ENCODE measurements at regions not wholly inside any gene's neighbourhood (a gene's known extent, or its start where the extent isn't known, plus 50 kb on each side); places are given as distances from the start of the nearest gene placed in this dataset.

DNA sequence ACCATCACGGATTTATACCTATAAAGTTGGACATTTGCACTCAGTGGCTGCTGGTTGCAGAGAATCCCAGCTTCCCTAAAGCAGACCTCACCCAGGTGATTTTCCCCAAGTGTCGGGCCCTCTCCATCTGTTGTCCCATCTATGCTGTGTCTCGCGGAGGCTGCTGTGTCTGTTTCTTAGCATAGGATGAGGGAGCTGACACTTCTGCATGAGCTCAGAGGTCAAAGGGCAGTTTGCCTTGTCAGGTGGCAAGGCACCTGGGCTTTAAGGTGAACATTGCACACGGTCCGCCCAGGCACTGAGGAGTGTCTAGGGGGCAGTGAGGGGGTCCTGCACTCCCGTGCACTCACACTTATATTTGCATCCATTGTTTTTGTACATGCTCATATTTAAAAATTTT, 151.6 kb downstream of the ZIC5 start:
- FAIRE-seq: no peak

DNA sequence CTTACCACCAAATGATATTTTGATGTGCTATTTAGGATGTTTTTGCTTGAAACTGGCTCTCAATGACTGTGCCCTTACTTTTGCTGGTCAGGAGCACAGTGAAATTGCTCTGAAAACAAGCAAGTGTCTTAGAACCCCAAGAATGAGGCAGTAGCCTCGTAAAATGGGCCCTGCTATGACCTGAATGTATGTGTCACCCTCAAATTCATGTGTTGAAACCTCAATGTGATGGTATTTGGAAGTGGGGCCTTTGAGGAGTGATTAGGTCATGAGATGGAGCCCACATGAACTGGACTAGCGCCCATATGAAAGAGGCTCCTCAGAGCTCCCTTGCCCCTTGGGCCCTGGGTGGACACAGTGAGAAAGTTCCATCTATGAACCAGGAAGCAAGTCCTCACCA, 155.2 kb downstream of the ZIC5 start:
- FAIRE-seq: no peak

DNA sequence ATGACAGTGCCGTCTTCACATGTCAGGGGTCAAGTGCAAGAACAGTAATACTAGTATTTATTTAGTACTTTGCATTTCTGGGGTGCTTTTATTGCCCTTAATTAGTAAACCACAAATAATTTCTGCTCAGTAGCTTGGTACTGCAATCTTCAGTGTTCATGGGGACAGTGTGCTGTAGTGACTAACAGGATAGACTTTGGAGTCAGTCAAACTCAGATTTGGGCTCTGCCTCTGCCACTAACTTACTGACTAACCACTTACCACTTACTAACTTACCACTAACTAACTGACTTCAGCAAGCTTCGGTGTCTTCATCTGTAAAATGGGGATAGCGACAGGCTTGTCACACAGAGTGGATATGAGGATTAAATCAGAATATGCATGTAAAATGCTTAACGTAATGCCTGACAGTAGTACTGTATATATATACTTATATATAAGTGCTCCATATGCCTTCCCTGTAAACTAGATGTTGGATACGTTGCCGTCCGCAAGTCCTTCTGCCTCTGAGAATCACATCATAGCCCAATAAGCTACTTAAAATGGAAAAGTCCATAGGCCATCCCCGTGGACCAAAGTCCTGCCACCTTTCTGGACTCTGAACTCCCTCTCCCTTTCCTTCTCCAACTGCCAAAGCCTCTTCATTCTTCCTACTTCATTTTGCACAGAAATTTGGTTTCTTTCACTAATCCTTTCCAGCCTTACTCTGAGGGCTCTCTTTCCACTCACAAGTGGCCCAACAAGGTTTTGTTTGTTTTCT, 158.1 kb downstream of the ZIC5 start:
- no peak for FAIRE-seq

DNA sequence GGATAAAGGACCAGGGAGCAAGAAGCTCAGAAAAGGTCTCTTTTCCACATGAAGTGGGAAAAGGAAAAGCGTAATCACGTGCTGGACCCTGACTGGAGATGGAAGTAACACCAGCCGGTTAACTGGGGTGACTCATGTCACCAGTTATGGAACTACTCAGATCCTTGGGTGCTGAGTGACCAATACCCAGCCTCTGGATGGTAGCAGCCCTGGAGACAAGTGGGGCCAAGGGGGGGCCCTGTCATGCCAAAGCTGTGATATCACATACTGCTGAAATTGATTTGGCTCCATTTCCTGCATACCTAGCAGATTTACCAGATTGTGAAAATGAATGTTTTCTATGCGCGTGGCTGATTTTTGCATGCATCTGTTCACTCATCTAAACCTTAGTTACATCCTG, 158.9 kb downstream of the ZIC5 start:
- FAIRE-seq: no peak

DNA sequence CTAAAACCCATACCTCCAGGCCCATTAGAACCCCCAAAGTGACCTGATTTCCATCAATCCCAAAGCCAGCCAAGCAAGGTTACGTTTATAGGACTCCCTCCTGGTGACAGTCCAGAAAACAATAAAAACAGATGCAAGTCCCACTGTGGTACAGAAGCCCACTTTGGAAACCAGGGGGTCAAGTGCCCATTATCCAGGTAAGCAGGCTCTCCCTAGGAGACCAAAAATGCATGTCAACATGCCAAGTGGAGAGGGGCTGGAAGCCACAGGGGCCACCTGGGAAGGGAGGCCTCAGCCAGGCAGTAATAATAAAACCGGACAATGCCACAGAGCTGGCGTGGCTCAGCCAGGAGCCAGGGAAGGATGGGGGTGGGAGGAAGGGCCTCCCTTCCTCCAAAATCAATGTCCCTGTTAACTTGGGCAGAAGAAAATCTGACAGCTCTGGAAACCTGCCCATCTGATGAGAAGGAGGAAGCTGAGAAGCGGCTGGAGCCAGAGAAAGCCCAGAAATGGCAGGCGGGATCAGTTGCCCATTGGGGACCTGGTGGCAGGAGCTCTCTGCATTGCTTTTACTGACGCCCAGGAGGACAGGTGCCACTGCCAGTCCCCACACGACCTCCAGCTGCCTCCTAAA, 160.4 kb downstream of the ZIC5 start:
- no peak for FAIRE-seq

DNA sequence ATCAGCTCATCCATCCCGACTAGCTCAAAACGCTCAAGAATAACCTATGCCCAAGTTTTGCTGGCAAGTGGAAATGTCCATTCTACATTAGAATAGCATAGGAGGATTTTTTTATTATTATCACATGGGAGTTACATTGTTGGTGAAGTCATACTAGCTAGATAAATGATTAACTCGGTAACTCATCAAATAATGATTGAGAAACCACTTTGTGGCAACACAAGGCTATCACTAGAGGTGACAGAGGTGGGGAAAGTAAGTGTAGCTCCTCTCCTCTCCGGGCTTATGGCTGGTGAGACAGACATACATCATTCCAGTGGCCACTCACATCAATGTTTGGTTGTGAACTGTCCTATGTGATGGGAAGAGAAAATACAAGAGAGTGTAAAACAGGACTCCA, 161.6 kb downstream of the ZIC5 start:
- FAIRE-seq: no peak

DNA sequence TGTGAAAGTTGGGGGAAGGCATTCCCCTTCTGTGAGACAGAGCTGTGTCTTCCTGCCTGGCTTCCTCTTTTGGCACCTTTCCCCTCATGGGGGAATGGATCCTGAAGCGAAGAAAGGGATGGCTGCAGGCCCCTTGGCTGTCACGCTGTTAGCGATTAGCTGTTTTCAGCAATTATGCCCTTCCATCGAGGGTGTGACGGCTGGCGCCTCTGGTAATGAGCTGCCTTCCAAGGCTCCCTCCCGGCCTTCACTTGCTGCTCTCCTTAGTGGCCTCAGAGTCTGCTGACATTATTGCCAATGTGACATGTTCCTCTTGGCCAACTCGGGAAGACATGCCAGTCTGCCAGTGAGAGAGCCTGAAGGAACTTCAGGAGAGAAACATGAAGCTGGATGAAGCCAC, 162.1 kb downstream of the ZIC5 start:
- no peak for FAIRE-seq

DNA sequence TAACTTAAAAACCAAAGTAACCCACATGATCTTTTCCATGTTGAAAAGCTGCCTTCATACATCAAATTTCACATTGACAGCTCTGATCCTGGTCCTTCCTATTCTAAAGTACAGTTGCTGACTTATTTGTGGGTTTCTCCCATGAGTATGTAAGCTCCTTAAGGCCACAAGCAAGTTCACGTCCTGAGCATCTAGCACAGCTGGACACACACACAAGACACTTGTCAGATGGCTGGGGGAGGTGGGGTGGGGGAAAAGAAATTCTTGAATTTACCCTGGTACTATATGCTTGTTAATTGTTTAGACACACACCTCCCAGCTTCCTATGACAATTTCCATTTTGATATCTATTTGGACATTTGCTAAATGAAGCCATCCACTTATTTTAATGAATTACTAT, 162.8 kb downstream of the ZIC5 start:
- FAIRE-seq: no peak

DNA sequence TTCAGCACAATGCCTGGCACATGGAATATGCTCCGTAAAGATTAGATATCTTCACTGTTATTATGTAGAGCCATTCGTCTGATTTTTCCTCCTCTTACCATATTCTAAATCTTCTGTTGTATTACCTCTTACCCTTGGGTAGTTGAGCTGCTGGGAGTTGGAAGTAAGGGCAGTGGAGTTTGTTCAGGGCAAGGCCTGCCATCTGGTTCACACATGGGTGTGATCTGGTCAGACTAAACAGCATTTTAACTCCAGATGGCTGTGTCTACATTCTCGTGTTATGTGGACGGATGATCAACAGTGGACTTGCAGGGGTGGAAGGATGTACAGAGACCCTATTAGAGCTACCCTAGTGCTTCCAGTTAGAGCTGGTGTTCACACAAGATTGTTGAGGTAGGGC, 164.9 kb downstream of the ZIC5 start:
- no peak for FAIRE-seq

DNA sequence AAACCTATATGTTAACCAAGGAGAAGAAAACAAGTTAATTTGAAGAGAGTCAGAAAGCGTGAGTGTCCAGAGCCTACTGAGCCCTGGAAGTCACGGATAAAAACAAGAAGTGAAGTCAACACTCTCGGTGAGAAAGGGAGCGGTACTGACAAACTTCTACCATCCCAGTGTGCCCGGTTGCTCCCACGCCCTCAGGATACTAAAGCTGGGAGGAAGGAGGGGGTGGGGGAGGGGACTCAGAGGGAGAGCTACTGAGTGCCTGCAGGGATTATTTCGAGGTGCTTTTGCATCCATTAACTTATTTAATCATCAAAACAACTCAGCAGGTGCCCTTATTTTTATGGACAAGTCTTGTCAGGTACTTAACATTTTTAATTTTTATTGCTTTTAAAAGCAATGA, 166.2 kb downstream of the ZIC5 start:
- FAIRE-seq: no peak

DNA sequence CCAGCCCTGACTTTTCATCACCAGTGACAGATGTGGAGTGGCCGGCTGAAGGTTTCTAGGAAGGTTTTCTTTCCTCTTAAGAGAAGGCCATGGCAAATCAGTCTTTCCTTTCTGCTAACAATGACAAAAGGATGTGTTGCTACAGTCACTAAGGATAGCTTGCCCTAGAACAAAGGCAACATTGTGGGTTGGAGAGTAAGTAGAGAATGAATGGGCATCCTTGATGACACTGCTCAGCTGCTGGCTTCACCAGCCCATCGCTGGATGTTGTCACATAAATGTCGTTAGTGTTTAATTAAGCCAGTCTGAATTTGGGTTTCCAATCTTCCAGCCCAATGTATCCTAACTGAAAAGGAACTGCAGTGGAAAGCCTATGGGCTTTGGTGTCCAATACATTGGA, 168.4 kb downstream of the ZIC5 start:
- FAIRE-seq: no peak

DNA sequence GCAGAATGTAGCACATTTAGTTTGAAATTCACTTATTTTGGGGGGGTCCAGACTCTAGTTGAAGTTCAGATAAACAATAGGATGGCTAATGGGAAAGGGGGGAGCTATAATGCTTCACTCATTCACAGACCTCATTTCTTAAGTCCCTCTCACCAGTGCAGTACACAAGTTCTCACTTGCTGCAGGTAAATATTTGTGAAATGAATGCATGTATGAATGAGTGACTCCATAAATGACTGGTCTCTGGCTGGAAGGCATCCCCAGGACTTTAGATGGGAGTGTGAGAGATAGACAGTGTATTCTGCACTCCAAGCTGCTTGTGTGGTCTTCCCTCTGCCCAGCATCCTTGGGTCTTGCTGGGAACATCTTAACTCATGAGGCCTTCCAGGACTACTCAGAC, 169.2 kb downstream of the ZIC5 start:
- no peak for FAIRE-seq

DNA sequence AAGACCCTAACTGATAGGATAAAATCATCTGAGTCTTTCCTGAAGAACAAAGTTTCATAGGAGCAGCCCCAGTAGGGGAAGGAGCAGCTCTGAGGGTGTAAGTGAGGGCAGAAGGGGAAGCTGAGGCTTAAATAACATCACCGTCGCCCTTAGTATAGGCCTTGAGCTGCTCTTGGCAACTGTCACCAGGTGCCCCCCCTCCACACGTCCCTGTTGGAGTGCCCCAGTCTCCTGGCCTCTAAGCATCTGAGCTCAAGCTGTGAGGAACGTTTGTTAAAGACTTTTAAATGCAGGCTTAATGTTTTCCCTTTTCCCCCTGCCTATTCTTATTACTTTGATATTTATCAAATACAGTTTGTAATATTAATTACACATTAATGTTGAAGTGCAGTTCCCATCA, 170.6 kb downstream of the ZIC5 start:
- FAIRE-seq: no peak

DNA sequence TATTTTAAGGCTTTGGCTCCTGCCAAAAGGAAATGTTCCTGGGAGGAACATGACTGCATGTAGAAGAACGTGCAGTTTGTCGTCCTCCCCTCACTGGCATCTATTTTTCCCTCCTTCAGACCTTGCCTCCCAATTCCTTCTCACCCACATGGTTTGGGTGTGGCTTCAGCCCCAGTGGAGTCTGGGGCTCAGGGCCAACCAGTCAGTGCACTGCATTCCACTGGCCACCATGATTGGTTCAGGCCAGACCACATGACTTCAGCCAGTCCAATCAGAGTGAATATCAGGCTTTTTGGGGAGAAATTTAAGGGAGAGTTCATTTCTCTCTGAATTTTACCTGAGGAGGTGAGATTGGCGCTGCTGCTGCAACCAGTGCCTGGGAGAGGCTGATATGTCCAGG, 171.6 kb downstream of the ZIC5 start:
- no peak for FAIRE-seq

DNA sequence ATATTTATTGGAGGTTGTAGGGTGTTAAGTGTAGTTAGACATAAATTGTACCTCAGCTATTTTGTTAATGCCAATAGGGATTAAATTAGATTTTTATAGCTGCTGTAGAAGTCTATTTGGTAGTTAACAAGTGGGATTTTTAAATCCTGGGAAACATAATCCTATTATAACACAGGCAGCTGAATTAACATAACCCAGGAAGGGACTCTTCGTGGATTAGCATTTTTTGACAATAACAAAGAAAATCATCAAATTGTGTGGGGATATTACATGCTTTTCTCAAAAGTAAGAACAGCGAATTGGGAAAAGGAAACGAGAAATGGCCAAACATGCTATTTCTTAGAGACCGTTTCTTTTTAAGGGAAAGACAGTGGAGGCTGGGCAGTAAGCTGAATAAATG, 172.8 kb downstream of the ZIC5 start:
- FAIRE-seq: no peak

DNA sequence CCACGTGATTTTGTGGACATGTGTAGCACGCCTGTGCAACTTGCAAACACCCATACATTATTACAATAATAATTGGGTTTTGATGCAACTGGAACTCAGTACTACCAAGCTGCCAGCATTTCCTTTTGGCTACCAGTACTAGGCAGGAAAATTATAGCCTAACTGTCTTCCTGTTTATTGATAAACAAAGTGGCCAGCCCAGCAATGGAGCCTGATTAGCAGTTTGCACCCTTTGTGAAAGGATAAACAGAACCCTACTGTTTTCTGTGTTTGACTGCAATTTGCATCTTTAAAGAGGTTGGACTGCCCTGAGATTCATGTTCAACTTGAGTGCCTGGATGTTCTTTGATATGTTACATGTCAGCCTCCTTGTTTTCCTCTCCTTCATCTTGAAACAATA, 173.9 kb downstream of the ZIC5 start:
- no peak for FAIRE-seq

DNA sequence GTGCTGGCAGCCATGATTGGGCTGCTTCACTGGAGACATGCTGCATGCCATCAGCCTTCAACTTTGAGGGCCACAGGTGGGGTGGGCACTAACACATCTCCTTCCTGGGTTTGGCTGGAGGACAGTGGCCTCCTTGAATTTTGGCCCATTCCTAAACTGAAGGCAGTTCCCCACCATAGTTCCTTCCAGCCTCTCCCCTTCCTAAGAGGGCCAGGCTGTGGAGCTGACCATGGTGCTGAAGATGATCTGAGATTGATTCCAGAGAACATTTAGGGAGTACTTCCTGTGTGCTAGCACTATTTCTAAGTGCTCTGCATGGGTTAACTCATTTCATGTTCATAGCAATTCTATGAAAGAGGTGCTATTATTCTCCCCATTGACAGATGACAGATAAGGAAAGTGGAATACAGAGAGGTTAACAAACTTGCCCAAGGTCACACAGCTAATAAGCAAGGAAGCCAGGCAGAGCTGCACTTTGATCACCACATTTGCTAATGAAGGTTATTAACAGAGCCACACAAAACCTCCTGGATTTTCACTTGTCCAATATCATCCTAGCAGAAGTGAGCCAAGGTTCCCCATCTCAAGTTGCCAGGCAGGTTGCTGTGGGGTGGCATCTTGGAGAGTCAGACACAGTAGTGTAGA, 175.3 kb downstream of the ZIC5 start:
- no peak for FAIRE-seq

DNA sequence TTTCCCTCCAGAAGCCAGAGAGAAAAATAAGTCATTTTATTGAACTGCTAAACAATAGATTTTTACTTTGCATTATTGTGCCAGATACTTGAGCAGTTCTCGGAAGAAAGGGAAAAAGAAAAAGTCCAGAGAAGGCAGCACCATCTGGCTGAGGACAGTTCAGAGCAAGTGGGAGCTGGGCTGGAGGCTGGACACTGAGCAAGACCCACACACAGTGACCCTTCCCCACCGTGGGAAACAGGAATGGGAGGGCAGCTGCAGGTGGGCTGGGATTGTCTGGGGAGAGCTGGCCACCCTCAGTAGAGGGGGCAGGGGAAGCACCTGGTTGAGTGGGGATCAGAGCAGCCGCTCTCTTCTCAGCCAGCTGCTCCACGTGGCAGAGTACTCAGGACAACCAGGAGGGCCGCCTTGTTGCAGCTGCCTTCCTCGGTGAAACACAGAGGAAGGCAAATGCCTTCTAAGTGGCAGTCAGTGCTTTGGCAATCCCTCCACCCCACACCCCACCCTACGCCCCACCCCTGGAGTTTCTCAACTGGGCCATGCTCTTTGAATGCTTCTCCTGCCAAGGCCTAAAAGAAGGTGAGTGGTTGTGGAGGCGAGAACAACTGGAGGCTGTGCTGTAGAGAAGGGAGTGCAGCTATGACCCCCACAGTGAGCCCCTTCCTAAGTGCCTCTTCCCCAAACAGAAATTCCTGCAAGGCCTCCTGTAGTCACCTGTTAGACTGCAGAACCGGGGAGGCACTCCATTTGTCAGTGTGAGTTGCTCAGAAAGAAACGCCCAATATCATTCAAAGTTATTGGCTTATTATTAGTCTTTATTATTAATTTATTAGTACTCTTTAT, 179.3 kb downstream of the ZIC5 start:
- FAIRE-seq: no peak

DNA sequence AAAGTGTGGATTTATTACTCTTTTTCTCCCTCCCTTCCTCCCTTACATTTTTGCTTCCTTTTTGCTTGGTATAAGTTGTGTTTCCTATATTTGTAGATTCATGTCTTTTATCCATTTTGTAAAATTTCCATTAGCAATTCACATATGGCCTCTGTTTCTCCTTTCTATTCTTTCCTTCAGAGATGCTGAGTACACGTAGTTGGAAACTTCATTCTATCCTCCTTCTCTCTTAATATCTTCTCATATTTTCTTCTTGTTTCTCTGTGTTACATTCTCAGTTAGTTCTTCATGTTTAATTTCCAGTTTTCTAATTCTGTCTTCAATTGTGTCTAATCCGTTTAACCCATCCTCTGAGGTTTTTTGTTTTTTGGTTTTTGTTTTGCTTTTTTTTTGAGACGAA, 188.9 kb downstream of the ZIC5 start:
- no peak for FAIRE-seq

DNA sequence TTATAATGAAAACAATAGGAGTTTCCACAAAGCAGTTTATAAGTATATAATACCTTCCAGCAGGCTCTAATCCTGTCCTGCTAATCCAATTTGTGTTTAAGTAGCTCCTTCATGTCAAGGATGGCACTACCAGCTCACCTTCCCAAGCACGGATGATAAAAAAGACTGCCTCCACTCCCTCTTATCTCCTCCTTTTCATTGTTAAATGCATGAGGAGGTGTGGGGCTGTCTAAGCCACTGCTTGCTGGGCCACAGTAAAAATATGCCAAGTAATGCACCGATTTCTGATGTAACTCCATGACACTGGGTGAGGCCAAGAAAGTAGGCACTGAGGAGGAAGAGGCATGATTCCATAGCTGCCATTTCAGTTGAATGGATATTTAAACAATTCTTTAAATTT, 193.1 kb downstream of the ZIC5 start:
- FAIRE-seq: no peak

DNA sequence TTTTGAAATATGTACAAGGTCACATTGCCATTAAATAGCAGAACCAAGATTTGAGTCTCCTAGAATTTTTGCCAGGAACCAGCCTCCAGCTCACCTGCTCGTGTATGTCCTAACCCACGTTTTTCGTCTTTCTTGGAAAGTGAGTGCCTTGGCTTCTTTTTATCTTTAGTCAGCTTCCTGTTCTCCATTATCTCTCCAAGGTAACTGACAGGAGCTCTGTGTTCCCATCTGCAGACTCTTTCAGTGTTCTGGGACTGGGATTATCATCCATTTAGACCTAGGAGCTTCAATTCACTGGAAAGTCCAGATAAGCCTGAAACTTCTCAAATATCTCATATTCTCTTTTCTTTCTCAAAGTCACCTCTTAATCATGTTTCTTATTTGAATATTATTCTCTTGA, 193.7 kb downstream of the ZIC5 start:
- FAIRE-seq: no peak

DNA sequence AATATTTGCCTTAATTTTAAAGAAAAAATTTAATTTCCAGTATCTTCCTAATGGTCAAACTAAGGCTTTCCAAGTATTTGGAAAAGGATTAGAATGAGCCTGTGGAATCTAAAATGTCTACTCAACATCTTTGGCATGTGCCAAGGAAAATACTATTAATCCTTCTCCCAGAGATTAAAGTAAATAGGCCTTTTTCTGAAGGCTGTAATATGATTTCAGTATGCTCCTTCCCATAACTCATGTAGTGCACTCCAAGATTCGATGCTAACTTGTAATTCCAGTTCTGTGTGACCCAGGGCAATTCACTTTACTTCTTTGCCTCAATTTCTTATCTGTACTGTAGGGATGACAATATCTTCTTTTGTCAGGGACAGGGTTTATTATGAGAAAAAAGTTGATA, 196.9 kb downstream of the ZIC5 start:
- FAIRE-seq: no peak

DNA sequence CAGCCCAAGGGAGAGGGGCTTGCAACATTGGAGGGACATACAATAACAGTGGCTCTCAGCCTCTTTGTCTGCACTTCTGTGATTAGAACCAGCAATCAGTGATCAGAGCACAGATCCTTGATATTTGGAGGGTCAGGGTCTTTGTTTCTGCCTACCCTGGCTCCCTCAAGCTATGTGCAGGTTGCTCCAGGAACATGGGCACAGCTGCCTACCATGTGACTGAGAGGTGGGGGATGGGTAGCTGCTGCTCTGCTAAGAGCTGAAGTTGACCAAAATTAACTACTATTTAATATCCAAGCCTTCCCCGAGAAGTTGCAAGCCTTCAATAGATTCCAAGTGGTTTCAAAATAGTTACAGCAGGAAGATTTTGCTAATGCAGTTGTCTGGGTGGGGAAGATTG, 202.6 kb downstream of the ZIC5 start:
- no peak for FAIRE-seq

DNA sequence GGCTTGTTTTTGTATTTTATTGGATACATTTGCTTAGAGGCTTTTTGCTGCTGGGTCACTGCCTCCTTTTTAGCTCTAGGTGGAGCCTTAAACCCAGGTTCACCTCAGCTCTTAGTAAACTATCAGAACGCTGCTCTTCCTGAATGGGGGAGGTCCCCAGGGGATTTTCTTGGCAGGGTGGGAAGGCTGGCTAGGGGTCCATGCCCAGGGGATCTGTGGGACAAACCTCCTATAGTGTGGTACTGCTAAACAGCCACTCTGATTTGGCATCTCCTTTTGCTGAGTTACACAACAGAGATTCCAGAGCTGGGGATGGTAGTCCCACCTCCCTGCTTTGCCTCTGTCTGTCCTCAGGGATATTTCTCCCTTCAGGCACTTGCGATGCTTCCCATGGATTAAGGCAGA, 204.9 kb downstream of the ZIC5 start:
- FAIRE-seq: peak; percentile 90

Data from A204.1 (cell line).